GM12873 (cell line): ENCODE measurements at regions not wholly inside any gene's neighbourhood (a gene's known extent, or its start where the extent isn't known, plus 50 kb on each side); places are given as distances from the start of the nearest gene placed in this dataset.

Source experiments
- CTCF ChIP-seq: IDR thresholded peaks from 2 replicates; pipeline ENCODE4 v1.5.1; 2012; ENCODE audit warnings: low read depth, mild to moderate bottlenecking, moderate library complexity, low read length, control low read depth; ENCODE audit not compliant: insufficient read depth; ENCODE audit errors: missing control alignments

GRCh38 chr5:89575319-89575718 is 692.3 kb upstream of the MEF2C start:
- TF ChIP-seq CTCF = no peak

GRCh38 chr5:89573345-89573744 is 690.4 kb upstream of the MEF2C start:
- no peak for TF ChIP-seq CTCF

- TF ChIP-seq CTCF = no peak
These were observed 689.7 kb upstream of the MEF2C start for GRCh38 chr5:89572696-89573095.

GRCh38 chr5:89570557-89570956 is 687.6 kb upstream of the MEF2C start:
- no peak for TF ChIP-seq CTCF

GRCh38 chr5:89566340-89566739 is 683.4 kb upstream of the MEF2C start:
- no peak for TF ChIP-seq CTCF

GRCh38 chr5:89560696-89561095 is 677.7 kb upstream of the MEF2C start:
- no peak for TF ChIP-seq CTCF

- no peak for TF ChIP-seq CTCF
These were observed 673.4 kb upstream of the MEF2C start for GRCh38 chr5:89556215-89556913.
